Transverse colon (tissue), 4 donors: ENCODE measurements at regions not wholly inside any gene's neighbourhood (a gene's known extent, or its start where the extent isn't known, plus 50 kb on each side); places are given as distances from the start of the nearest gene placed in this dataset.

Experiments used
- DNase-seq: peaks from one replicate; pipeline ENCODE4 v3.0.0-alpha.2; 2019
- H3K27ac ChIP-seq, 4 donors: fragments of 200-600 bp; sonication (generic); 2 replicates each; pipeline ENCODE4 v1.5.1; 2016 to 2018; ENCODE audit warnings: inconsistent platforms in 4 of 4
- H3K27me3 ChIP-seq: fragments of 200-600 bp; sonication (generic); 2 replicates; pipeline ENCODE4 v1.5.1; 2017; ENCODE audit warnings: inconsistent platforms
- H3K36me3 ChIP-seq, 4 donors: fragments of 200-600 bp; sonication (generic); 2 replicates each; pipeline ENCODE4 v1.5.1; 2017 to 2019; ENCODE audit warnings: inconsistent platforms in 4 of 4
- H3K4me1 ChIP-seq, 4 donors: fragments of 200-600 bp; sonication (generic); 2 replicates each; pipeline ENCODE4 v1.5.1; 2017 to 2020; ENCODE audit warnings: inconsistent platforms in 4 of 4
- H3K4me3 ChIP-seq, 4 donors: fragments of 200-600 bp; sonication (generic); 1 replicate in 1 of 4; 2 replicates in 3 of 4; pipeline versions ENCODE4 v1.5.1 to v1.6.1; 2017 to 2019; ENCODE audit warnings: inconsistent platforms in 4 of 4
- H3K9me3 ChIP-seq, 2 donors: fragments of 200-600 bp; sonication (generic); 2 replicates each; pipeline ENCODE4 v1.5.1; 2017 to 2019; ENCODE audit warnings: inconsistent platforms in 2 of 2
- CTCF ChIP-seq, 5 experiments: fragments of 200-600 bp in 3 of 5; fragments of 450-650 bp in 2 of 5; sonication (generic) in 3 of 5; IDR thresholded peaks; 1 replicate in 2 of 5; 2 replicates in 3 of 5; pipeline ENCODE4 v1.5.1; 2016 to 2017; ENCODE audit warnings: antibody characterized with exemption in 5 of 5, inconsistent platforms in 3 of 5, mild to moderate bottlenecking in 2 of 5, moderate library complexity in 1 of 5
- EP300 ChIP-seq: sonication (generic); formaldehyde crosslinking; IDR thresholded peaks from one replicate; pipeline ENCODE4 v1.6.1; 2017; ENCODE audit warnings: antibody characterized with exemption, low read depth
- POLR2A ChIP-seq: fragments of 450-650 bp; IDR thresholded peaks from one replicate; pipeline ENCODE4 v1.6.1; 2016; ENCODE audit warnings: antibody characterized with exemption, mild to moderate bottlenecking, moderate library complexity
- POLR2AphosphoS5 ChIP-seq, 3 donors: sonication (generic); formaldehyde crosslinking; IDR thresholded peaks; one replicate each; pipeline ENCODE4 v1.6.1; 2016; ENCODE audit warnings: antibody characterized with exemption in 3 of 3
- WGBS, 2 donors: methylation state at CpG; one replicate each; pipeline ENCODE4 v1.1.5; 2018; ENCODE audit warnings: low coverage in 1 of 2; 5-methylcytosine and 5-hydroxymethylcytosine counted together
- in situ Hi-C, 4 donors: fragments of 200-750 bp; cut with MboI; loops; one replicate each; pipeline versions ENCODE4 v1.15.0 to v1.15.1; 2017; ENCODE audit warnings: low sequenced_read_pairs in 3 of 4, low pct_ligation_motif_present in 1 of 4, low pct_unique_long_range_greater_than_20kb in 1 of 4
- intact Hi-C: fragments of 100-400 bp; cut with DNase I; formaldehyde crosslinking; loops from one replicate; pipeline ENCODE4 v1.15.1; 2023; ENCODE audit warnings: low total_unique reads

- intact Hi-C loops: no loop called here
- H3K27ac ChIP-seq: peak overlapping the region; percentile 51 to 77 (median 59)
These were observed 118.4 kb upstream of the TP63 start for GRCh38 chr3:189512821-189513220.

GRCh38 chr3:189513281-189514117 is 117.7 kb upstream of the TP63 start:
- Histone ChIP-seq H3K4me1 (peaks cover 0 to 9% (median 3%) of the 10 kb centered on the region in 4 donors), H3K27ac (peak overlapping the region; percentile 51 to 77 (median 59)), H3K4me3 (no peak overlapping the region), H3K27me3 (no peaks in the 10 kb centered on the region), H3K36me3 (no peaks in the 10 kb centered on the region), H3K9me3 (no peaks in the 10 kb centered on the region)
- DNase-seq: peak; percentile 59
- intact Hi-C loops: no loop called here
- TF ChIP-seq POLR2AphosphoS5 (IDR thresholded peaks at IDR 0.05) (no peak), EP300 (no peak), CTCF (IDR thresholded peaks at IDR 0.05) (no peak)
- in situ Hi-C loops: no loop called here
- 47 to 57% methylated on average over 9 of the region's 9 CpGs for WGBS, 2 donors

More at GRCh38 chr3:189512821-189513220, 118.4 kb upstream of the TP63 start:
- Histone ChIP-seq H3K27me3 (no peaks in the 10 kb centered on the region), H3K4me1 (peaks cover 0 to 9% (median 3%) of the 10 kb centered on the region in 4 donors), H3K4me3 (no peak overlapping the region), H3K36me3 (no peaks in the 10 kb centered on the region), H3K9me3 (no peaks in the 10 kb centered on the region)
- DNase-seq: no peak
- in situ Hi-C loops: no loop called here
- TF ChIP-seq POLR2AphosphoS5 (IDR thresholded peaks at IDR 0.05) (no peak), CTCF (IDR thresholded peaks at IDR 0.05) (no peak), POLR2A (no peak), EP300 (no peak)

- H3K27ac ChIP-seq: no peak overlapping the region
- 66 to 70% methylated on average over 3 of the region's 3 CpGs for whole genome bisulfite sequencing, 2 donors
- H3K36me3 ChIP-seq: no peaks in the 10 kb centered on the region
- in situ Hi-C loops (no loop called here), intact Hi-C loops (no loop called here)
- peaks cover 0 to 9% (median 3%) of the 10 kb centered on the region in 4 donors for H3K4me1 ChIP-seq
- TF ChIP-seq CTCF (IDR thresholded peaks at IDR 0.05) (no peak), EP300 (no peak), POLR2AphosphoS5 (IDR thresholded peaks at IDR 0.05) (no peak), POLR2A (no peak)
- DNase-seq: no peak
- peaks cover 0 to 6% of the 10 kb centered on the region in 2 donors for H3K9me3 ChIP-seq
- no peaks in the 10 kb centered on the region for H3K27me3 ChIP-seq
- no peak overlapping the region for H3K4me3 ChIP-seq
These were observed 115.2 kb upstream of the TP63 start for GRCh38 chr3:189516039-189516438.

- no peak overlapping the region for H3K4me3 ChIP-seq
- 100% methylated on average over 1 of the region's 1 CpG; no CpG with 5 or more reads in 1 of the 2 donors for WGBS, 2 donors
- H3K9me3 ChIP-seq: peaks cover 0 to 6% of the 10 kb centered on the region in 2 donors
- no peaks in the 10 kb centered on the region for H3K36me3 ChIP-seq
- no peak for DNase-seq
- in situ Hi-C loops: no loop called here
- no peaks in the 10 kb centered on the region for H3K27me3 ChIP-seq
- H3K4me1 ChIP-seq: peaks cover 0 to 3% (median 1%) of the 10 kb centered on the region in 4 donors
- TF ChIP-seq POLR2A: no peak
- TF ChIP-seq POLR2AphosphoS5 (IDR thresholded peaks at IDR 0.05): no peak
- no peak for TF ChIP-seq CTCF (IDR thresholded peaks at IDR 0.05)
- TF ChIP-seq EP300: no peak
- intact Hi-C loops: no loop called here
- H3K27ac ChIP-seq: no peak overlapping the region
These were observed 113.2 kb upstream of the TP63 start for GRCh38 chr3:189517981-189518380.
